PC-3 (cell line): ENCODE measurements at regions not wholly inside any gene's neighbourhood (a gene's known extent, or its start where the extent isn't known, plus 50 kb on each side); places are given as distances from the start of the nearest gene placed in this dataset.
"Not testable (repeated sequence)": the region's sequence is repeated elsewhere in the genome, so short reads cannot be mapped to it uniquely, and the experiment has no call there.

Experiments
- CTCF ChIP-seq: fragments of 300-600 bp; sonication (generic); conservative IDR thresholded peaks from 2 replicates; pipeline ENCODE4 v1.5.1; 2017; ENCODE audit warnings: antibody characterized with exemption, low read depth, mild to moderate bottlenecking, low read length
- EZH2 ChIP-seq: fragments of 300-600 bp; sonication (generic); IDR thresholded peaks from one replicate; pipeline ENCODE4 v1.6.1; 2017; ENCODE audit warnings: antibody characterized with exemption, mild to moderate bottlenecking, low read length; ENCODE audit not compliant: unreplicated experiment

- not testable (repeated sequence) for TF ChIP-seq CTCF, EZH2
Measured at GRCh38 chr2:131631648-131632047, 104.0 kb downstream of the CCDC74A start.
